ENCODE measurements at regions not wholly inside any gene's neighbourhood (a gene's known extent, or its start where the extent isn't known, plus 50 kb on each side); places are given as distances from the start of the nearest gene placed in this dataset.
"Not testable (repeated sequence)": the region's sequence is repeated elsewhere in the genome, so short reads cannot be mapped to it uniquely, and the experiment has no call there.

GRCh38 chr9:101877439-101877838 lies 139.0 kb upstream of the GRIN3A start:
- no peak for DNase-seq (ENCODE audit: low read depth)
- in situ Hi-C loops (cut with HindIII; ENCODE audit: low pct_unique_long_range_greater_than_20kb, low sequenced_read_pairs), result no loop called here

GRCh38 chr9:101861472-101861871 lies 123.0 kb upstream of the GRIN3A start:
- in situ Hi-C loops (cut with HindIII; ENCODE audit: low pct_unique_long_range_greater_than_20kb, low sequenced_read_pairs), result no loop called here
- no peak for DNase-seq (ENCODE audit: low read depth)

- DNase-seq (ENCODE audit: low read depth), result no peak
- in situ Hi-C loops (cut with HindIII; ENCODE audit: low pct_unique_long_range_greater_than_20kb, low sequenced_read_pairs), result no loop called here
These were observed 122.5 kb upstream of the GRIN3A start for GRCh38 chr9:101860920-101861319.

- in situ Hi-C loops (cut with HindIII; ENCODE audit: low pct_unique_long_range_greater_than_20kb, low sequenced_read_pairs), result no loop called here
- no peak for DNase-seq (ENCODE audit: low read depth)
These were observed 121.2 kb upstream of the GRIN3A start for GRCh38 chr9:101859620-101860019.

- in situ Hi-C loops (cut with HindIII; ENCODE audit: low pct_unique_long_range_greater_than_20kb, low sequenced_read_pairs), result no loop called here
- no peak for DNase-seq (ENCODE audit: low read depth)
These were observed 119.6 kb upstream of the GRIN3A start for GRCh38 chr9:101858026-101858425.

GRCh38 chr9:101849102-101849707 lies 110.8 kb upstream of the GRIN3A start:
- in situ Hi-C loops (cut with HindIII; ENCODE audit: low pct_unique_long_range_greater_than_20kb, low sequenced_read_pairs), result no loop called here

GRCh38 chr9:101848485-101848919 lies 110.1 kb upstream of the GRIN3A start:
- in situ Hi-C loops (cut with HindIII; ENCODE audit: low pct_unique_long_range_greater_than_20kb, low sequenced_read_pairs), result no loop called here
- no peak for DNase-seq (ENCODE audit: low read depth)

More at GRCh38 chr9:101849102-101849707, 110.8 kb upstream of the GRIN3A start:
- no peak for DNase-seq (ENCODE audit: low read depth)

GRCh38 chr9:101846161-101846560 lies 107.7 kb upstream of the GRIN3A start:
- in situ Hi-C loops (cut with HindIII; ENCODE audit: low pct_unique_long_range_greater_than_20kb, low sequenced_read_pairs), result no loop called here

GRCh38 chr9:101840694-101841188 lies 102.3 kb upstream of the GRIN3A start:
- no peak for DNase-seq (ENCODE audit: low read depth)
- in situ Hi-C loops (cut with HindIII; ENCODE audit: low pct_unique_long_range_greater_than_20kb, low sequenced_read_pairs), result no loop called here

More at GRCh38 chr9:101846161-101846560, 107.7 kb upstream of the GRIN3A start:
- no peak for DNase-seq (ENCODE audit: low read depth)

GRCh38 chr9:101838988-101839387 lies 100.5 kb upstream of the GRIN3A start:
- in situ Hi-C loops (cut with HindIII; ENCODE audit: low pct_unique_long_range_greater_than_20kb, low sequenced_read_pairs); DNase-seq (ENCODE audit: low read depth): not testable (repeated sequence)

GRCh38 chr9:101836021-101836420 lies 97.6 kb upstream of the GRIN3A start:
- in situ Hi-C loops (cut with HindIII; ENCODE audit: low pct_unique_long_range_greater_than_20kb, low sequenced_read_pairs), result no loop called here
- DNase-seq (ENCODE audit: low read depth), result no peak

- DNase-seq (ENCODE audit: low read depth), result no peak
- in situ Hi-C loops (cut with HindIII; ENCODE audit: low pct_unique_long_range_greater_than_20kb, low sequenced_read_pairs), result no loop called here
These were observed 94.0 kb upstream of the GRIN3A start for GRCh38 chr9:101832486-101832885.

- DNase-seq (ENCODE audit: low read depth); in situ Hi-C loops (cut with HindIII; ENCODE audit: low pct_unique_long_range_greater_than_20kb, low sequenced_read_pairs): not testable (repeated sequence)
These were observed 83.0 kb upstream of the GRIN3A start for GRCh38 chr9:101821450-101821849.

GRCh38 chr9:101820983-101821382 lies 82.5 kb upstream of the GRIN3A start:
- DNase-seq (ENCODE audit: low read depth); in situ Hi-C loops (cut with HindIII; ENCODE audit: low pct_unique_long_range_greater_than_20kb, low sequenced_read_pairs): not testable (repeated sequence)

GRCh38 chr9:101814064-101814463 lies 75.6 kb upstream of the GRIN3A start:
- no peak for DNase-seq (ENCODE audit: low read depth)
- in situ Hi-C loops (cut with HindIII; ENCODE audit: low pct_unique_long_range_greater_than_20kb, low sequenced_read_pairs), result no loop called here

- in situ Hi-C loops (cut with HindIII; ENCODE audit: low pct_unique_long_range_greater_than_20kb, low sequenced_read_pairs), result not testable (repeated sequence)
These were observed 69.4 kb upstream of the GRIN3A start for GRCh38 chr9:101807879-101808278.

GRCh38 chr9:101796044-101796443 lies 57.6 kb upstream of the GRIN3A start:
- in situ Hi-C loops (cut with HindIII; ENCODE audit: low pct_unique_long_range_greater_than_20kb, low sequenced_read_pairs), result no loop called here
- DNase-seq (ENCODE audit: low read depth), result no peak

More at GRCh38 chr9:101807879-101808278, 69.4 kb upstream of the GRIN3A start:
- DNase-seq (ENCODE audit: low read depth), result not testable (repeated sequence)

GRCh38 chr9:101795147-101795546 lies 56.7 kb upstream of the GRIN3A start:
- in situ Hi-C loops (cut with HindIII; ENCODE audit: low pct_unique_long_range_greater_than_20kb, low sequenced_read_pairs), result no loop called here
- no peak for DNase-seq (ENCODE audit: low read depth)

GRCh38 chr9:101792475-101792874 lies 54.0 kb upstream of the GRIN3A start:
- no peak for DNase-seq (ENCODE audit: low read depth)
- in situ Hi-C loops (cut with HindIII; ENCODE audit: low pct_unique_long_range_greater_than_20kb, low sequenced_read_pairs), result no loop called here

GRCh38 chr9:101791938-101792337 lies 53.5 kb upstream of the GRIN3A start:
- DNase-seq (ENCODE audit: low read depth), result peak; percentile 26
- in situ Hi-C loops (cut with HindIII; ENCODE audit: low pct_unique_long_range_greater_than_20kb, low sequenced_read_pairs), result no loop called here
